ENCODE measurements at regions not wholly inside any gene's neighbourhood (a gene's known extent, or its start where the extent isn't known, plus 50 kb on each side); places are given as distances from the start of the nearest gene placed in this dataset.

DNA sequence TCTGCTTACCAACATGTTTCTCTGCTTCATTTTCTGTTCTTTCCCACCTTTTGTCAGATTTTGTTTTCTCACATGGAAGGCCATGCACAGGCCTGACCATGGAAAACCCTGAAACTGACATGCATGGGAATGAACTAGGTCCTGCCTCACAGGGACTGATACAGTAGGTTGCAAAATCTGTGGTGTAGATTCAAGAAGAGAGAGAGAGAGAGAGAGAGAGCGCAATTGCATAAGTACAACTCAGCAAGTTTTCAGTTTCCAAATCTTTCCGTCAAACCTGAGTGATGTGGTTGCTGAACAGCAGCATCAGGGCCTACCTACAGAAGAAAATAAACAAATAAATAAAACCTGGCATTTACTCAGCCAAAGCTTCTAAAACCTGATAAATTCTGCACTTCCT, 87.5 kb upstream of the RNF152 start:
- DNase-seq, result no peak
- intact Hi-C loops (cut with DNase I), result no loop called here
- H3K27ac ChIP-seq, result no peak overlapping the region
- FAIRE-seq, result no peak
- no peaks in the 10 kb centered on the region for H3K9me3 ChIP-seq
- H3K4me3 ChIP-seq, result no peak overlapping the region
- no peak for TF ChIP-seq CTCF (IDR thresholded peaks at IDR 0.05)
- no peaks in the 10 kb centered on the region for H3K4me1 ChIP-seq
- peak in 1 of 4 donors; percentile 27 for ATAC-seq
- no peaks in the 10 kb centered on the region for H3K36me3 ChIP-seq
- H3K27me3 ChIP-seq, result no peaks in the 10 kb centered on the region
- WGBS, 2 donors, result 92 to 95% methylated on average over 2 of the region's 2 CpGs

DNA sequence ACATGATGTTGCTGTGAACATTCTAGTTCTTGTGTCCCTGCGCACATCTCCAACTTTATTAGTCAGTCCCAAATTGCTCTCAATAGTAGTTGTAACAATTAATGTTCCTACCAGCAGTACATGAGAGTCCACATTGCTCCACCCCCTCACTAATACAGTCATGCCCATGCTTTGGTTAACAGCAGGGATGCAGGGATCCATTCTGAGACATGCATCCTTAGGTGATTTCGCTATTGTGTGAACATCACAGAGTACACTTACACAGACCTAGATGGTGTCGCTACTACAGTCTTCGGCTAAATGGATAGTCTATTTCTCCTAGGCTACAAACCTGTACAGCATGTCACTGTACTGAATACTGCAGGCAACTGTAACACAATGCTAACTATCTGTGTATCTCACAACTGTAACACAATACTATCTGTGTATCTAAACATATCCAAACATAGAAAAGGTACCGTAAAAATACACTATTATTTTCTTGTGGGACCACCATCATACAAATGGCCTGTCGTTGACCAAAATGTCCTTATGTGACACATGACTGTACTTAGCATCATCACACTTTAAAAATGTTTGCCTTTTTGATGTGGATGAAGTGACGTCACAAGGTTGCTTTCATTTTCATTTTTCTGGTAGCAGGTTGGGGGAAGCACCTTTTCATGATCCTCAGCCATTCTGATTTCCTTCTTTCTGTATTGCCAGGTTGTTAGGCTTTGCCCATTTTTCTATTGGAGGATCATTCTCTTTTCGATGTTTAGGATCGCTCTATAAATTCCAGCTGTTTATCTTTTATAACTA, 82.9 kb upstream of the RNF152 start:
- intact Hi-C loops (cut with DNase I), result no loop called here
- no peak for ATAC-seq
- WGBS, 2 donors, result 89 to 92% methylated on average over 9 of the region's 9 CpGs
- Histone ChIP-seq H3K27ac (no peak overlapping the region), H3K4me1 (no peaks in the 10 kb centered on the region), H3K36me3 (no peaks in the 10 kb centered on the region), H3K9me3 (no peaks in the 10 kb centered on the region), H3K27me3 (no peaks in the 10 kb centered on the region), H3K4me3 (no peak overlapping the region)
- no peak for FAIRE-seq
- DNase-seq, result no peak
- no peak for TF ChIP-seq CTCF (IDR thresholded peaks at IDR 0.05)

GRCh38 chr18:61973273-61974115, 80.7 kb upstream of the RNF152 start:
- intact Hi-C loops (cut with DNase I), result no loop called here
- 87 to 93% methylated on average over 6 of the region's 6 CpGs for WGBS, 2 donors
- DNase-seq, result no peak
- H3K36me3 ChIP-seq, result no peaks in the 10 kb centered on the region
- H3K9me3 ChIP-seq, result no peaks in the 10 kb centered on the region
- no peak for ATAC-seq
- TF ChIP-seq CTCF (IDR thresholded peaks at IDR 0.05), result no peak
- H3K4me1 ChIP-seq, result no peaks in the 10 kb centered on the region
- no peaks in the 10 kb centered on the region for H3K27me3 ChIP-seq
- no peak for FAIRE-seq
- H3K27ac ChIP-seq, result no peak overlapping the region
- no peak overlapping the region for H3K4me3 ChIP-seq

GRCh38 chr18:61972389-61973264, 79.8 kb upstream of the RNF152 start:
- no peak for DNase-seq
- no peak for ATAC-seq

More at GRCh38 chr18:61972389-61973264, 79.8 kb upstream of the RNF152 start:
- no peaks in the 10 kb centered on the region for H3K27me3 ChIP-seq
- no peak overlapping the region for H3K4me3 ChIP-seq
- TF ChIP-seq CTCF (IDR thresholded peaks at IDR 0.05), result no peak
- 66 to 73% methylated on average over 4 of the region's 4 CpGs for WGBS, 2 donors
- no peaks in the 10 kb centered on the region for H3K36me3 ChIP-seq
- intact Hi-C loops (cut with DNase I), result no loop called here
- no peak overlapping the region for H3K27ac ChIP-seq
- FAIRE-seq, result no peak
- H3K4me1 ChIP-seq, result no peaks in the 10 kb centered on the region
- H3K9me3 ChIP-seq, result no peaks in the 10 kb centered on the region
